ENCODE measurements at regions not wholly inside any gene's neighbourhood (a gene's known extent, or its start where the extent isn't known, plus 50 kb on each side); places are given as distances from the start of the nearest gene placed in this dataset.
"Not testable (repeated sequence)": the region's sequence is repeated elsewhere in the genome, so short reads cannot be mapped to it uniquely, and the experiment has no call there.

DNA sequence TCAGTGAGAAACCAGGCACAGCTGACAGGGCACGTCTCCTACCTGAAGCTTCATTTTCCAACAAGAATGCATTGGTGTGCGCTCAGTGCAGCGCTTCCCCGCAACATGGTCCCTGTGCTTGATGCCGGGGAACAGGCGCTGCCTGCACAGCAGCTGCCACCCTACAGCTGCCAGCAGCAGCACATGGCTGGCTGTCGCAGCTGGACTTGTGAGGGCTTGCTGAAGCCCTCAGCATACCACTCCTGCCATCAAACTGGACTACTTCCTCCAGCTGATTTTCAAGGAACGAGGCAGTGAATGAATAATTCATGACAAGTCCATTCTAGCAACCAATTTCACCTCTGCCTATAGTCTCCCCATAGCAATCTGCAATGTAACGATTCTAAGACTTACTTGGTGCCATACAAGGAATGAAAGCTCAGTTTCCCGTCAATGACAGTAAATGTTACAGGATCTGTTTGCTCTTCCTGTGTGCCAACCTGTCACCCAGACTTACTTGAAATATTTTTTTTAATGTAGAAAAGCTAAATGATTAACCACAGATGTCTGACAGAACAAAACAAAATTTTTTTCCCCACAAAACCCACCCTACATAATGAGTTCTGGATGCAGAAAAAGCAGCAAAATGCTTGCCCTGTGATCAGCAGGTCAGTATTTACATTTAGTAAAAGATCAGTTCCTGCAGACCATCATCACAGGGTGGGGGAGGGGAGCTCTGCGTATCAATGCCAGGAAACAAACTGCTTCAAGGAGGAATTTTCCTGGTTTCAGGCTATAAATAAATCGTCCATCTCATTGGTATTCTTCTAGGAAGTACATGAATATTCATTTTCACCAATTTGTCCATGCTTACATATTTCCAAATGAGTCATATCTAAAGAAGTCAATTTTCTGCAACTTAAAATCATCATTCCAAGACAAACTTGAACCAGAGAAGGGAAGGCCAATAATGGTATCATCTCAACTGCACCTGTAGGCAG is 140.6 kb downstream of the ALOX5 start:
- peak; percentile 37 for DNase-seq

DNA sequence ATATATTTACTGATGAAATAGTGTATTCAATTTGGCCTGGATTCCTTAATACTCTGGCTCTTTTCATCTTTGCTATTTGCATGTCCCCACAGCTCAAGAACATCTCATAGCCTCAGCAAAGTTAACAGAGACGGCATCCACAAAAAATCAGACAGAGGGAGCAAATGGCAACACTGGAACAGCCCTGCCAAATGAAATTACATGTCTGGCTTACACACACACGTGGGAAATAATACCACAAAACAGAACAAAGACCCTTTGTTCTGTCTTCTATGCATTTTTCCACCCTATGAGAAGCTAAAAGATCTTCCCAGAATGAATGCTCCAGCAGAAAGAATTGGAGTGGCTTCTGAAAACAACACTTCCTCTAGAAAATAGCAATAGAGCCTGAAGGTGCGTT is 139.5 kb downstream of the ALOX5 start:
- DNase-seq = no peak

DNA sequence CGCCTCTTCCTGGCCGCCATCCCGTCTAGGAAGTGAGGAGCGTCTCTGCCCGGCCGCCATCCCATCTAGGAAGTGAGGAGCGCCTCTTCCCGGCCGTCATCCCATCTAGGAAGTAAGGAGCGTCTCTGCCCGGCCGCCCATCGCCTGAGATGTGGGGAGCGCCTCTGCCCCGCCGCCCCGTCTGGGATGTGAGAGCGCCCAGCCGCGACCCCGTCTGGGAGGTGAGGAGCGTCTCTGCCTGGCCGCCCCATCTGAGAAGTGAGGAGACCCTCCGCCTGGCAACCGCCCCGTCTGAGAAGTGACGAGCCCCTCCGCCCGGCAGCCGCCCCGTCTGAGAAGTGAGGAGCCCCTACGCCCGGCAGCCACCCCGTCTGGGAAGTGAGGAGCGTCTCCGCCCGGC is 137.9 kb downstream of the ALOX5 start:
- not testable (repeated sequence) for DNase-seq

DNA sequence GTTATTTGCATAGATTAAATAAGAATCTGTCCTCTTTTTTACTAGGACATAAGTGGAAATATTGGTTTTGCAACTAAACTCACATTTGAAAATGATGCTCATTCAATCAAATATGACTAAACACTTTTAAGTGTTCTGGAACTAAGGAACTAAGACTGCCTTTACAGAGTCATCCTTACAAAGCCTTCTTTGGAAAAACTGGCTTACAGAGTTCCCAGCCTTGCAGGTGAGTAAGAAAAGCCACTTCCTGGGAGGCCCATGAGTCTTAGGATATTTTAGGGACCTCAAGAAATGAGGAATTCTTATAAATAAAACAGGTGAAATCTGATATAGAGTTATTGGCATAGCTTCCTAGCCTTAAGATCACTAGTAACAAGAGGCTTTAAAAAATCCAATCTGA is 135.5 kb downstream of the ALOX5 start:
- no peak for DNase-seq

DNA sequence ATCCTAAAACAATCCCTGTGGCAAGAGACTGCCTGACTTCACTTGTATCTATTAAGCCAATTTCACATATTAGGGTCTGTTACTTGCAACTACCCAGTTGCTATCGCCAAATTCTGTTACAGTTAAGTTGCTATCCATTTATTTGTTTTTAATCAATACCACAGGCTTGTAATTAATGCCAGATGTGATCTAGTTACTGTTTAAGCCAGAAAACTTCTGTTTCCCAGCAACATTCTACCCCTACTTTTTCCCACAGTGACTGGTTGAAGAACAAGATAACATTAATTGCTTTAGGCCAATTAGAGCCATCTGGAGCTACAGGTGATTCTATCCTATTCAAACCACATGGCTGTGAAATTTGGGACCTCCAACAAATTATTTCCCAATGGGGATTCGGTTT is 131.3 kb downstream of the ALOX5 start:
- DNase-seq = peak; percentile 77

DNA sequence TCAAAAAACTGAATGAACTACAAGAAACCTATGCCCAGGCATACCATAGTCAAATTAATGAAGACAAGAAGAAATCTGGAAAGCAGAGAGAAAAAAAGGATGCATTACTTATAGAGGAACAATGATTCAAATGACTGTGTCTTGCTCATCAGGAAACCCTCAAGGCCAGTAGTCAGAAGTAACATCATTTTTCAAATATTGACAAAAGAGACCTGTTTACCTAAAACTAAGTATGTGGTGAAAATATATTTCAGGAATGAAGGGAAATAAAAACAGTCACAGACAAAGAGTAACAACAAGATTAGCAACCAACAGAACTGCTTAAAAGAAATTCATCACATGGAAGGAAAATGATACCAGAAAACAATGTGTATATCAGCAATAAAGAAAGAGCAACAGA is 128.4 kb downstream of the ALOX5 start:
- DNase-seq = no peak

DNA sequence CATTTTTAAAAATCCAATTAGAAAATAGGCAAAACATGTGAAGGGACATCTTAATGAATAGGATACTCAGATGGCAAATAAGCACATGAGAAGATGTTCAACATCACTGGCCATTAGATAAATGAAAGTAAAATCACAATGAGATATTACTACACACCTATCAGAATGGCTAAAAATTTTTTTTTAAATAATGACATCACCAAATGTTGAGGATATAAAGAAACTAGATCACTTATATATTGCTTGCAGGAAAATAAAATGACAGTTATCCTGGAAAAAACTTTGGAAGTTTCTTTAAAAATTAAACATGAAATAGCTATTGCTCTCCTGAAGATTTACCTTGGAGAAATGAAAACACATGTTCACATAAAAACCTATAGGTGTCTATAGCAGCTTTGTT is 127.8 kb downstream of the ALOX5 start:
- DNase-seq = no peak

DNA sequence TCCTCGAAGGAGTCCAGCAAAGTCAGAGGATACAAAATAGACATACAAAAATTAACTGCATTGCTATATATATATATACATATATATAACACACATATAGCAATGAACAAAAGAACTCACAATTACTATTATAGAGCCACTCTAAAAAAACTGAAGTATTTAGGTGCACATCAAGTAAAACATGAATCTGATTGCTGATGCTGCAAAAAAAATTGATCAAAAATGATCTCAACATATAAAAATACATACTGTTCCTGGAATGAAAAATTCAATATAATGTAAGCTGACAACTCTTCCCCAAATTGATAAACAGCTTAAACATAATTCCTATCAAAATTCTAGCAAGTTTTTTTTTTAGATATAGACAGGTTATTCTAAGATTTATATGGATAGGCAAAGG is 126.8 kb downstream of the ALOX5 start:
- no peak for DNase-seq

DNA sequence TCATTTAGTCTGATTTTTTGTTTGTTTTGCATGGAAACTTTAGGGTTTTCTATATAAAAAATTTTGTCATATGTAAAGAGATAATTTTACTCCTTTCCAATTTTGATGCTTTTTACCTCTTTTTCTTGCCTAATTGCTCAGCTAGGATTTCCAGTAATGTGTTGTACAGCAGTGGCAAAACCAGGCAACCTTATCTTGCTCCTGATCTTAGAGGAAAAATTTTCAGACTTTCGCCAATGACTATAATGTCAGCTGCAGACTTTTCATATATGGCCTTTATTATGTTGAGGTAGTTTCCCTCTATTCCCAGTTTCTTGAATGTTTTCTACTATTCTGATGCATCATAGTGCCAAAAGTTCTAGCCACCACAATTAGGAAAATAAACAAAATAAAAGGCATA is 126.3 kb downstream of the ALOX5 start:
- no peak for DNase-seq

DNA sequence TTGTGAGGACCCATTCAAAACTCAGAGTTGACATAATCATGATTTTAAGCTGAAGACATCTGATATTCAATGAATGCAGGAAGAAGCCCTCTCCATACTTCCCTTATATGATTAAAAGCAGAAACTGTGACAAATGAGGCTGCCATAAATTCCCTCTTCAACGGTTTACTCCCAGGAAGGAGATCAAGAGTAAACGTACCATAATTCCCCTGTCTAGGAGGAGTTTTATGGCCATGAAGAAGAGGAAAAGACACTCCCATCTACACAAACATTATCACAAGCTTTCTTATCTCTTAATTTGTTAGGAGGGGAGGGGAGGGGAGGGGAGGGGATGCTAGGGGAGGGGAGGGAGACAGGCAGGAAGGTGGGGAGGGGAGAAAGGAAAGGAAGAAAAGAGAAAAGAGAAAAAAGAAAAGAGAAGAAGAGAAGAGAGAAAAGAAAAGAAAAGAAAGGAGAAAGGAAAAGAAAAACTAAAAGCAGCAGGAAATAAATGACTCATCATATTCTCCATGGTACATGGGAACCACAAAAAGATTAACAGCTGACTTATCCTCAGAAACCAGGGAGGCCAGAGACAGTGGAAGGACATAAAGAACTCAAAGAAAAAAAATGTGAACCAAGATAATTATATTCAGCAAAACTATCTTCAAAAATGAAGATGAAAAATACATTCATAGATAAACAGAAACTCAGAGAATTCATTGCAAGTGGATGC is 121.6 kb downstream of the ALOX5 start:
- no peak for DNase-seq
